ENCODE measurements at regions not wholly inside any gene's neighbourhood (a gene's known extent, or its start where the extent isn't known, plus 50 kb on each side); places are given as distances from the start of the nearest gene placed in this dataset.

GRCh38 chr2:38168710-38169480, 92.9 kb upstream of the CYP1B1 start:
- no peaks in the 10 kb centered on the region for H3K9me3 ChIP-seq (replicated peaks; ENCODE audit: insufficient read depth, low read length)
- no peak overlapping the region for H3K9ac ChIP-seq (ENCODE audit: low read length)
- H3K4me3 ChIP-seq (ENCODE audit: low read length): no peak overlapping the region
- H3K4me1 ChIP-seq (ENCODE audit: low read length): no peaks in the 10 kb centered on the region
- no peak overlapping the region for H3K27ac ChIP-seq (ENCODE audit: low read length)
- H3K36me3 ChIP-seq (replicated peaks; ENCODE audit: insufficient read depth, low read length): no peaks in the 10 kb centered on the region
- no peak for DNase-seq
- H3K9me2 ChIP-seq (replicated peaks; ENCODE audit: insufficient read depth, low read length): no peaks in the 10 kb centered on the region
- no peak overlapping the region for H2AFZ ChIP-seq (ENCODE audit: low read length)
- no peaks in the 10 kb centered on the region for H3K79me2 ChIP-seq (ENCODE audit: low read length)
- no peaks in the 10 kb centered on the region for H4K20me1 ChIP-seq (ENCODE audit: insufficient read depth, low read length)
- no peaks in the 10 kb centered on the region for H3K27me3 ChIP-seq (replicated peaks; ENCODE audit: insufficient read depth, low read length)
- TF ChIP-seq EZH2phosphoT487 (IDR thresholded peaks at IDR 0.05; ENCODE audit: low read length): no peak
- no peak for TF ChIP-seq EZH2 (optimal IDR thresholded peaks at IDR 0.05; ENCODE audit: low read depth, low read length)
- TF ChIP-seq, protein P1, sequence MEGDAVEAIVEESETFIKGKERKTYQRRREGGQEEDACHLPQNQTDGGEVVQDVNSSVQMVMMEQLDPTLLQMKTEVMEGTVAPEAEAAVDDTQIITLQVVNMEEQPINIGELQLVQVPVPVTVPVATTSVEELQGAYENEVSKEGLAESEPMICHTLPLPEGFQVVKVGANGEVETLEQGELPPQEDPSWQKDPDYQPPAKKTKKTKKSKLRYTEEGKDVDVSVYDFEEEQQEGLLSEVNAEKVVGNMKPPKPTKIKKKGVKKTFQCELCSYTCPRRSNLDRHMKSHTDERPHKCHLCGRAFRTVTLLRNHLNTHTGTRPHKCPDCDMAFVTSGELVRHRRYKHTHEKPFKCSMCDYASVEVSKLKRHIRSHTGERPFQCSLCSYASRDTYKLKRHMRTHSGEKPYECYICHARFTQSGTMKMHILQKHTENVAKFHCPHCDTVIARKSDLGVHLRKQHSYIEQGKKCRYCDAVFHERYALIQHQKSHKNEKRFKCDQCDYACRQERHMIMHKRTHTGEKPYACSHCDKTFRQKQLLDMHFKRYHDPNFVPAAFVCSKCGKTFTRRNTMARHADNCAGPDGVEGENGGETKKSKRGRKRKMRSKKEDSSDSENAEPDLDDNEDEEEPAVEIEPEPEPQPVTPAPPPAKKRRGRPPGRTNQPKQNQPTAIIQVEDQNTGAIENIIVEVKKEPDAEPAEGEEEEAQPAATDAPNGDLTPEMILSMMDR (IDR thresholded peaks at IDR 0.05; ENCODE audit: low read length): no peak
- H3F3A ChIP-seq (ENCODE audit: insufficient read depth, low read length): no peaks in the 10 kb centered on the region
- H3K4me2 ChIP-seq (ENCODE audit: low read depth, low read length): no peak overlapping the region

DNA sequence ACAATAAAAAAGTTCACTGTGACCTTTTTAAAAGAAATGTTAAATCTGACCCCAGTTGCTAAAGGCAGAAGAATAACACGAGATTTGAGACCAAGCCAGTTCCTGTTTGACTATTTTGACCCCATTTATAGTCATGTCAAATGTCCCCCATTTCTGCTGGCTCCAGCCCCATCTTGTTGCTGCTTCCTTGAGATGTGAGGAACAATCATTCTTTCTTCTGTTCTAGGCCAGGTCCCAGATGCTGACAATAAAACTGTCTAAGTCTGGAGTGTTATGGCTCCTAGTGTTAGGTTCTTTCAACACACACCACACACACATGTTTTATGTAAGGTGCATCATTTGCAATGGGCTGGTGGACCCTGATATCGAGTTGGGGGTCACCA, 92.0 kb upstream of the CYP1B1 start:
- Histone ChIP-seq H3K4me1 (ENCODE audit: low read length) (no peaks in the 10 kb centered on the region), H2AFZ (ENCODE audit: low read length) (no peak overlapping the region), H3K79me2 (ENCODE audit: low read length) (no peaks in the 10 kb centered on the region), H3K36me3 (replicated peaks; ENCODE audit: insufficient read depth, low read length) (no peaks in the 10 kb centered on the region), H3K9me3 (replicated peaks; ENCODE audit: insufficient read depth, low read length) (no peaks in the 10 kb centered on the region), H3K27me3 (replicated peaks; ENCODE audit: insufficient read depth, low read length) (no peaks in the 10 kb centered on the region), H3K9ac (ENCODE audit: low read length) (no peak overlapping the region), H3K9me2 (replicated peaks; ENCODE audit: insufficient read depth, low read length) (no peaks in the 10 kb centered on the region), H3F3A (ENCODE audit: insufficient read depth, low read length) (no peaks in the 10 kb centered on the region), H3K4me3 (ENCODE audit: low read length) (no peak overlapping the region), H3K4me2 (ENCODE audit: low read depth, low read length) (no peak overlapping the region), H4K20me1 (ENCODE audit: insufficient read depth, low read length) (no peaks in the 10 kb centered on the region), H3K27ac (ENCODE audit: low read length) (no peak overlapping the region)
- TF ChIP-seq, protein P1 (IDR thresholded peaks at IDR 0.05; ENCODE audit: low read length): no peak
- TF ChIP-seq EZH2phosphoT487 (IDR thresholded peaks at IDR 0.05; ENCODE audit: low read length) (no peak), EZH2 (optimal IDR thresholded peaks at IDR 0.05; ENCODE audit: low read depth, low read length) (no peak)
- no peak for DNase-seq

DNA sequence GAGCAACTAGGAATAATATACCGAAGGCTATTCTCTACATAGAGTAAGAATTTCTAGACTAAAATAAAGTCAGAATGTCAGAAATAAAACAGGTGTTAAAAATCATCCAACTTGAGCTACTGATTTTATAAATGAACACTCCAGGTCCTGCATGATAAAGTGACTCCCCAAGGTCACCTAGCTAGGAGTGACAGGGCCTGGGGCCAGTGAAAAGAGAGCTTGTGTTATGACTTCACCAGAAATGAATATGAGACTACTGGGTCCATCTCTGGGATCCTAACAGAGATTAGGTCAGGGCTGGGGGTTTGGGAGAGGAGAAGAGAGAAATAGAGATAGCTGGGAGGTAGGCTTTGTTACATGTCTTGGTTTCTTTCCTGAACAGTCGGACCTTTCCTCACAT, 89.7 kb upstream of the CYP1B1 start:
- TF ChIP-seq, protein P1 (IDR thresholded peaks at IDR 0.05; ENCODE audit: low read length): no peak
- TF ChIP-seq EZH2phosphoT487 (IDR thresholded peaks at IDR 0.05; ENCODE audit: low read length): no peak
- TF ChIP-seq EZH2 (optimal IDR thresholded peaks at IDR 0.05; ENCODE audit: low read depth, low read length): no peak
- Histone ChIP-seq H3K27ac (ENCODE audit: low read length) (no peak overlapping the region), H3K27me3 (replicated peaks; ENCODE audit: insufficient read depth, low read length) (no peaks in the 10 kb centered on the region), H3K36me3 (replicated peaks; ENCODE audit: insufficient read depth, low read length) (no peaks in the 10 kb centered on the region), H3K9me2 (replicated peaks; ENCODE audit: insufficient read depth, low read length) (no peaks in the 10 kb centered on the region), H2AFZ (ENCODE audit: low read length) (no peak overlapping the region), H3F3A (ENCODE audit: insufficient read depth, low read length) (no peaks in the 10 kb centered on the region), H3K4me2 (ENCODE audit: low read depth, low read length) (no peak overlapping the region), H4K20me1 (ENCODE audit: insufficient read depth, low read length) (no peaks in the 10 kb centered on the region), H3K9me3 (replicated peaks; ENCODE audit: insufficient read depth, low read length) (no peaks in the 10 kb centered on the region), H3K4me1 (ENCODE audit: low read length) (no peaks in the 10 kb centered on the region), H3K4me3 (ENCODE audit: low read length) (no peak overlapping the region), H3K79me2 (ENCODE audit: low read length) (no peaks in the 10 kb centered on the region), H3K9ac (ENCODE audit: low read length) (no peak overlapping the region)
- DNase-seq: no peak

All from MM.1S (cell line).